ENCODE measurements at regions not wholly inside any gene's neighbourhood (a gene's known extent, or its start where the extent isn't known, plus 50 kb on each side); places are given as distances from the start of the nearest gene placed in this dataset.

GRCh38 chr1:30420519-30421050 lies 302.8 kb downstream of the MATN1 start:
- no peak for DNase-seq

GRCh38 chr1:30419831-30420230 lies 303.6 kb downstream of the MATN1 start:
- Histone ChIP-seq H3K9me3 (ENCODE audit: control insufficient read depth, low read length) (no peaks in the 10 kb centered on the region), H3K4me1 (ENCODE audit: control insufficient read depth, insufficient read depth, low read length, poor library complexity, severe bottlenecking) (no peaks in the 10 kb centered on the region), H3K4me3 (ENCODE audit: insufficient read depth, low read depth, low read length, poor library complexity, severe bottlenecking) (no peak overlapping the region), H3K27ac (ENCODE audit: insufficient read depth, low read length, poor library complexity, severe bottlenecking) (no peak overlapping the region), H3K27me3 (replicated peaks; ENCODE audit: control insufficient read depth, insufficient read depth, low read length, poor library complexity, severe bottlenecking) (peaks cover 2% of the 10 kb centered on the region), H3K36me3 (ENCODE audit: control insufficient read depth, insufficient read depth, low read length) (no peaks in the 10 kb centered on the region)
- no peak for DNase-seq

More at GRCh38 chr1:30420519-30421050, 302.8 kb downstream of the MATN1 start:
- Histone ChIP-seq H3K27me3 (replicated peaks; ENCODE audit: control insufficient read depth, insufficient read depth, low read length, poor library complexity, severe bottlenecking) (peaks cover 2% of the 10 kb centered on the region), H3K27ac (ENCODE audit: insufficient read depth, low read length, poor library complexity, severe bottlenecking) (no peak overlapping the region), H3K9me3 (ENCODE audit: control insufficient read depth, low read length) (no peaks in the 10 kb centered on the region), H3K4me1 (ENCODE audit: control insufficient read depth, insufficient read depth, low read length, poor library complexity, severe bottlenecking) (no peaks in the 10 kb centered on the region), H3K36me3 (ENCODE audit: control insufficient read depth, insufficient read depth, low read length) (no peaks in the 10 kb centered on the region), H3K4me3 (ENCODE audit: insufficient read depth, low read depth, low read length, poor library complexity, severe bottlenecking) (no peak overlapping the region)

GRCh38 chr1:30418939-30419720 lies 304.3 kb downstream of the MATN1 start:
- H3K4me1 ChIP-seq (ENCODE audit: control insufficient read depth, insufficient read depth, low read length, poor library complexity, severe bottlenecking): no peaks in the 10 kb centered on the region
- DNase-seq: no peak
- H3K27me3 ChIP-seq (replicated peaks; ENCODE audit: control insufficient read depth, insufficient read depth, low read length, poor library complexity, severe bottlenecking): peaks cover 2% of the 10 kb centered on the region
- H3K4me3 ChIP-seq (ENCODE audit: insufficient read depth, low read depth, low read length, poor library complexity, severe bottlenecking): no peak overlapping the region
- H3K36me3 ChIP-seq (ENCODE audit: control insufficient read depth, insufficient read depth, low read length): no peaks in the 10 kb centered on the region
- no peaks in the 10 kb centered on the region for H3K9me3 ChIP-seq (ENCODE audit: control insufficient read depth, low read length)
- no peak overlapping the region for H3K27ac ChIP-seq (ENCODE audit: insufficient read depth, low read length, poor library complexity, severe bottlenecking)

GRCh38 chr1:30418061-30418938 lies 305.1 kb downstream of the MATN1 start:
- DNase-seq: no peak
- Histone ChIP-seq H3K27me3 (replicated peaks; ENCODE audit: control insufficient read depth, insufficient read depth, low read length, poor library complexity, severe bottlenecking) (peaks cover 2% of the 10 kb centered on the region), H3K27ac (ENCODE audit: insufficient read depth, low read length, poor library complexity, severe bottlenecking) (no peak overlapping the region), H3K9me3 (ENCODE audit: control insufficient read depth, low read length) (no peaks in the 10 kb centered on the region), H3K4me3 (ENCODE audit: insufficient read depth, low read depth, low read length, poor library complexity, severe bottlenecking) (no peak overlapping the region), H3K4me1 (ENCODE audit: control insufficient read depth, insufficient read depth, low read length, poor library complexity, severe bottlenecking) (no peaks in the 10 kb centered on the region), H3K36me3 (ENCODE audit: control insufficient read depth, insufficient read depth, low read length) (no peaks in the 10 kb centered on the region)

GRCh38 chr1:30417701-30418046 lies 305.7 kb downstream of the MATN1 start:
- no peaks in the 10 kb centered on the region for H3K4me1 ChIP-seq (ENCODE audit: control insufficient read depth, insufficient read depth, low read length, poor library complexity, severe bottlenecking)
- no peaks in the 10 kb centered on the region for H3K36me3 ChIP-seq (ENCODE audit: control insufficient read depth, insufficient read depth, low read length)
- peaks cover 2% of the 10 kb centered on the region for H3K27me3 ChIP-seq (replicated peaks; ENCODE audit: control insufficient read depth, insufficient read depth, low read length, poor library complexity, severe bottlenecking)

DNA sequence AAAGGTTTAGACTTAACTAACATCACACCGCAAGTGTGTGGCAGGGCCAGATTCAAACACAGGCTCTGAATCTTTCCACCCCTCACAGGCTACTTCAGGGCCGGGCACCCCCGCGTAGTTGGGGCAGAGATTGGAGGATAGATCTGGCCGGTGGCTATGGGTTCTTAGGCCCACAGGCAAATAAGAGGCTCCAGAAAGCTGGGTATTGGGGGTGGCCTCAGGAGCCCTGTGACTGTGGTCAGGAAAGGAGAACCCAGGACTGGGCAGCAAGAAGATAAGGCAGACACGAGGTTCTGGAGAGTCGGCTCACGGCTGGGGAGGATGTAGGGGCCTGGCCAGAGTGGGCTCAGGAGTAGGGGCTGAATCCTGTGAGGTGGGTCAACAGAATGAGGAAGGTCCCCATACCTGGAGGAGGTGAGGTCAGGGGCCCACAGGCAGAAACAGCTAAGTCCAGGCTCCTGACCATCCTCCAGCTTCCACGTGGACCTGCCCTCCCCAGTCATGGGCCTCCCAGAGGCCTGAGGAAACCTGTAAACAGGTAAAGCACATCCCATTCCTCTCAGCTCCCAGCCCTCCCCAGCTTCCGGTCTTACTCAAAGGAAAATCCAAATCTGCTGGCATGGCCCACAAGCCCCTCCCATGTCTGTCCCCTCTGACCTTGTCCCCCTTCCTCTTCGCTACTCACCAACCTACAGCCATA lies 306.2 kb downstream of the MATN1 start:
- Histone ChIP-seq H3K4me1 (ENCODE audit: control insufficient read depth, insufficient read depth, low read length, poor library complexity, severe bottlenecking) (no peaks in the 10 kb centered on the region), H3K27ac (ENCODE audit: insufficient read depth, low read length, poor library complexity, severe bottlenecking) (no peak overlapping the region), H3K27me3 (replicated peaks; ENCODE audit: control insufficient read depth, insufficient read depth, low read length, poor library complexity, severe bottlenecking) (peaks cover under 1% of the 10 kb centered on the region), H3K9me3 (ENCODE audit: control insufficient read depth, low read length) (no peaks in the 10 kb centered on the region), H3K36me3 (ENCODE audit: control insufficient read depth, insufficient read depth, low read length) (no peaks in the 10 kb centered on the region), H3K4me3 (ENCODE audit: insufficient read depth, low read depth, low read length, poor library complexity, severe bottlenecking) (no peak overlapping the region)
- DNase-seq: no peak

More at GRCh38 chr1:30417701-30418046, 305.7 kb downstream of the MATN1 start:
- H3K4me3 ChIP-seq (ENCODE audit: insufficient read depth, low read depth, low read length, poor library complexity, severe bottlenecking): no peak overlapping the region
- no peak for DNase-seq
- no peak overlapping the region for H3K27ac ChIP-seq (ENCODE audit: insufficient read depth, low read length, poor library complexity, severe bottlenecking)
- no peaks in the 10 kb centered on the region for H3K9me3 ChIP-seq (ENCODE audit: control insufficient read depth, low read length)

DNA sequence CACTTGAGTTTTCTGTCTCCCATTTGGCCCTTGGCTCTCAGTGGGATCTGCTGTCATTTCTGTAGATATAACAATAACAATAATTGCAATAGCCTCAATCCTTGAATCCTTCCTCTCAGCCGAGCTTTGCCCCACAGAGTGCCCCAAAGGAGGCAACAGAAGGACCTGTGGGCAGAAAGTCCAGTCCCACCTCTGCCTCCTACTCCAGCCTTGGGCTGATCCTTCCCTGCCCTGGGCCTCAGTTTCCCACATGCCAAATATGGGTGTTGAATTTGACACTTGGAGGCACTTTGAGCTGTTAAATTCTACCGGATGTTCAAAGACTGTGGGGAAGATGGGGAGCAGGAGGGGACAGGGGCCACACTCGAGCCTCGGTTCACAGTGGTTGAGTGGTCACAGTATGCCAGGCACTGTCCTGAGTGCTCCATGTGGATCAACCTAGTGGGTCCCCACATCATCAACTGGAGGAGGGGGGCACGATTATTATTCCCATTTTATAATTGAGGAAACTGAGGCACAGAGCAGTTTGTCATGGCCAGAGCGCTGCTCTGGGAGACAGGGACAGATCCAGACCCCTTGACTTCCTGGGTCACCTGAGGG lies 307.1 kb downstream of the MATN1 start:
- DNase-seq: no peak
- H3K4me3 ChIP-seq (ENCODE audit: insufficient read depth, low read depth, low read length, poor library complexity, severe bottlenecking): no peak overlapping the region
- H3K4me1 ChIP-seq (ENCODE audit: control insufficient read depth, insufficient read depth, low read length, poor library complexity, severe bottlenecking): no peaks in the 10 kb centered on the region

GRCh38 chr1:30415171-30415940 lies 308.0 kb downstream of the MATN1 start:
- Histone ChIP-seq H3K4me3 (ENCODE audit: insufficient read depth, low read depth, low read length, poor library complexity, severe bottlenecking) (no peak overlapping the region), H3K4me1 (ENCODE audit: control insufficient read depth, insufficient read depth, low read length, poor library complexity, severe bottlenecking) (no peaks in the 10 kb centered on the region), H3K27me3 (replicated peaks; ENCODE audit: control insufficient read depth, insufficient read depth, low read length, poor library complexity, severe bottlenecking) (no peaks in the 10 kb centered on the region), H3K36me3 (ENCODE audit: control insufficient read depth, insufficient read depth, low read length) (no peaks in the 10 kb centered on the region), H3K9me3 (ENCODE audit: control insufficient read depth, low read length) (no peaks in the 10 kb centered on the region), H3K27ac (ENCODE audit: insufficient read depth, low read length, poor library complexity, severe bottlenecking) (no peak overlapping the region)
- no peak for DNase-seq

More for the DNA sequence above, 307.1 kb downstream of the MATN1 start:
- no peaks in the 10 kb centered on the region for H3K27me3 ChIP-seq (replicated peaks; ENCODE audit: control insufficient read depth, insufficient read depth, low read length, poor library complexity, severe bottlenecking)
- no peak overlapping the region for H3K27ac ChIP-seq (ENCODE audit: insufficient read depth, low read length, poor library complexity, severe bottlenecking)
- no peaks in the 10 kb centered on the region for H3K36me3 ChIP-seq (ENCODE audit: control insufficient read depth, insufficient read depth, low read length)
- no peaks in the 10 kb centered on the region for H3K9me3 ChIP-seq (ENCODE audit: control insufficient read depth, low read length)

- Histone ChIP-seq H3K4me1 (ENCODE audit: control insufficient read depth, insufficient read depth, low read length, poor library complexity, severe bottlenecking) (no peaks in the 10 kb centered on the region), H3K9me3 (ENCODE audit: control insufficient read depth, low read length) (no peaks in the 10 kb centered on the region), H3K27ac (ENCODE audit: insufficient read depth, low read length, poor library complexity, severe bottlenecking) (no peak overlapping the region), H3K36me3 (ENCODE audit: control insufficient read depth, insufficient read depth, low read length) (no peaks in the 10 kb centered on the region), H3K4me3 (ENCODE audit: insufficient read depth, low read depth, low read length, poor library complexity, severe bottlenecking) (no peak overlapping the region), H3K27me3 (replicated peaks; ENCODE audit: control insufficient read depth, insufficient read depth, low read length, poor library complexity, severe bottlenecking) (no peaks in the 10 kb centered on the region)
- DNase-seq: no peak
Measured at GRCh38 chr1:30414851-30415165, 308.6 kb downstream of the MATN1 start.
